Trophoblast cell (in vitro differentiated cells and primary cell): ENCODE measurements at regions not wholly inside any gene's neighbourhood (a gene's known extent, or its start where the extent isn't known, plus 50 kb on each side); places are given as distances from the start of the nearest gene placed in this dataset.
"Not testable (repeated sequence)": the region's sequence is repeated elsewhere in the genome, so short reads cannot be mapped to it uniquely, and the experiment has no call there.

ENCODE experiments used
- DNase-seq, 2 donors: peaks; one replicate each; pipeline ENCODE4 v3.0.0-alpha.2; 2016
- H2AFZ ChIP-seq: 2 replicates; pipeline ENCODE4 v1.6.1; 2013; ENCODE audit warnings: low read length, moderate library complexity, mild to moderate bottlenecking; ENCODE audit not compliant: insufficient read depth, poor library complexity
- H2AK5ac ChIP-seq: 2 replicates; pipeline ENCODE4 v1.6.1; 2013; ENCODE audit warnings: mild to moderate bottlenecking, low read length
- H2BK120ac ChIP-seq: 2 replicates; pipeline ENCODE4 v1.6.1; 2013; ENCODE audit warnings: low read length, mild to moderate bottlenecking, moderate library complexity; ENCODE audit not compliant: insufficient read depth, poor library complexity
- H2BK12ac ChIP-seq: 2 replicates; pipeline ENCODE4 v1.6.1; 2013; ENCODE audit warnings: mild to moderate bottlenecking, low read length, moderate library complexity
- H2BK5ac ChIP-seq: 2 replicates; pipeline ENCODE4 v1.6.1; 2013; ENCODE audit warnings: low read length, low read depth, moderate library complexity, mild to moderate bottlenecking; ENCODE audit not compliant: poor library complexity
- H3K14ac ChIP-seq: 2 replicates; pipeline ENCODE4 v1.6.1; 2013; ENCODE audit warnings: mild to moderate bottlenecking, low read length
- H3K18ac ChIP-seq: 2 replicates; pipeline ENCODE4 v1.6.1; 2013; ENCODE audit warnings: mild to moderate bottlenecking, low read length
- H3K23ac ChIP-seq: 2 replicates; pipeline ENCODE4 v1.6.1; 2013; ENCODE audit warnings: low read length
- H3K27ac ChIP-seq: 2 replicates; pipeline ENCODE4 v1.5.1; 2013; ENCODE audit warnings: low read depth, mild to moderate bottlenecking, inconsistent platforms, low read length, moderate library complexity
- H3K27me3 ChIP-seq: 2 replicates; pipeline ENCODE4 v1.6.1; 2013; ENCODE audit warnings: inconsistent platforms, mild to moderate bottlenecking, low read length, moderate library complexity; ENCODE audit not compliant: insufficient read depth
- H3K36me3 ChIP-seq, 2 experiments: 1 replicate in 1 of 2; 2 replicates in 1 of 2; pipeline ENCODE4 v1.6.1; 2013; ENCODE audit warnings: low read length in 2 of 2, mild to moderate bottlenecking in 2 of 2, moderate library complexity in 1 of 2; ENCODE audit not compliant: insufficient read depth in 2 of 2, control insufficient read depth in 1 of 2
- H3K4ac ChIP-seq: 2 replicates; pipeline ENCODE4 v1.6.1; 2013; ENCODE audit warnings: low read depth, mild to moderate bottlenecking, low read length, moderate library complexity
- H3K4me1 ChIP-seq, 2 experiments: 1 replicate in 1 of 2; 2 replicates in 1 of 2; pipeline ENCODE4 v1.6.1; 2013; ENCODE audit warnings: low read length in 2 of 2, mild to moderate bottlenecking in 2 of 2, moderate library complexity in 1 of 2; ENCODE audit not compliant: insufficient read depth in 2 of 2, control insufficient read depth in 1 of 2
- H3K4me2 ChIP-seq: 2 replicates; pipeline ENCODE4 v1.6.1; 2013; ENCODE audit warnings: inconsistent platforms, mild to moderate bottlenecking, low read length, moderate library complexity
- H3K4me3 ChIP-seq: 2 replicates; pipeline ENCODE4 v1.5.1; 2013; ENCODE audit warnings: mild to moderate bottlenecking, low read depth, low read length, inconsistent platforms
- H3K79me1 ChIP-seq: one replicate; pipeline ENCODE4 v1.6.1; 2013; ENCODE audit warnings: low read length
- H3K79me2 ChIP-seq: 2 replicates; pipeline ENCODE4 v1.6.1; 2013; ENCODE audit warnings: low read length, mild to moderate bottlenecking; ENCODE audit not compliant: control insufficient read depth, insufficient read depth, poor library complexity
- H3K9ac ChIP-seq: 2 replicates; pipeline ENCODE4 v1.6.1; 2013; ENCODE audit warnings: mild to moderate bottlenecking, low read length
- H3K9me3 ChIP-seq: 2 replicates; pipeline ENCODE4 v1.6.1; 2013; ENCODE audit warnings: low read depth, mild to moderate bottlenecking, control low read depth, inconsistent platforms, low read length; ENCODE audit not compliant: insufficient read depth
- H4K12ac ChIP-seq: 2 replicates; pipeline ENCODE4 v1.6.1; 2013; ENCODE audit warnings: low read depth, mild to moderate bottlenecking, low read length, moderate library complexity
- H4K8ac ChIP-seq: 2 replicates; pipeline ENCODE4 v1.6.1; 2013; ENCODE audit warnings: low read depth, mild to moderate bottlenecking, low read length, moderate library complexity
- H4K91ac ChIP-seq: one replicate; pipeline ENCODE4 v1.6.1; 2013; ENCODE audit warnings: low read depth, mild to moderate bottlenecking, low read length, moderate library complexity
- WGBS: extraction: QIAGEN DNeasy Blood & Tissue Kit; methylation state at CpG from one replicate; pipeline ENCODE4 v1.1.7; 2013; ENCODE audit warnings: missing lambda C conversion rate; ENCODE audit not compliant: insufficient read length, insufficient coverage; ENCODE audit errors: extremely low coverage; 5-methylcytosine and 5-hydroxymethylcytosine counted together

DNA sequence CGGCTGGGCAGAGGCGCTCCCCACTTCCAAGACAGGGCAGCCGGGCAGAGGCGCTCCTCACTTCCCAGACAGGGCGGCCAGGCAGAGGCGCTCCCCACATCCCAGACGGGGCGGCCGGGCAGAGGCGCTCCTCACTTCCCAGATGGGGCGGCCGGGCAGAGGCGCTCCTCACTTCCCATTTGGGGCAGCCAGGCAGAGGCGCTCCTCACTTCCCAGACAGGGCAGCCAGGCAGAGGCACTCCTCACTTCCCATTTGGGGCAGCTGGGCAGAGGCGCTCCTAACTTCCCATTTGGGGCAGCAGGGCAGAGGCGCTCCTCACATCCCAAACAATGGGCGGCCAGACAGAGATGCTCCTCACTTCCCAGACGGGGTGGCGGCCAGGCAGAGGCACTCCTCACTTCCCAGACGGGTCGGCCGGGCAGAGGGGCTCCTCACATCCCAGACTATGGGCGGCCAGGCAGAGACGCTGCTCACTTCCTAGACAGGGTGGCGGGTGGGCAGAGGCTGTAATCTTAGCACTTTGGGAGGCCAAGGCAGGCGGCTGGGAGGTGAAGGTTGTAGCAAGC is 344.4 kb downstream of the TUBA3C start:
- H2BK12ac ChIP-seq, H4K8ac ChIP-seq, H3K36me3 ChIP-seq, DNase-seq, H3K9ac ChIP-seq, H3K27ac ChIP-seq, H2BK5ac ChIP-seq, H2AK5ac ChIP-seq, H2BK120ac ChIP-seq, H3K14ac ChIP-seq, H3K4ac ChIP-seq, H3K4me3 ChIP-seq, H3K27me3 ChIP-seq, H3K23ac ChIP-seq, H2AFZ ChIP-seq, H4K12ac ChIP-seq, H3K4me2 ChIP-seq, H3K4me1 ChIP-seq, H3K79me2 ChIP-seq, H3K18ac ChIP-seq, H4K91ac ChIP-seq, H3K79me1 ChIP-seq: not testable (repeated sequence)
- peaks cover 14% of the 10 kb centered on the region for H3K9me3 ChIP-seq
- no CpG with 5 or more reads among the region's 26 CpGs for WGBS

DNA sequence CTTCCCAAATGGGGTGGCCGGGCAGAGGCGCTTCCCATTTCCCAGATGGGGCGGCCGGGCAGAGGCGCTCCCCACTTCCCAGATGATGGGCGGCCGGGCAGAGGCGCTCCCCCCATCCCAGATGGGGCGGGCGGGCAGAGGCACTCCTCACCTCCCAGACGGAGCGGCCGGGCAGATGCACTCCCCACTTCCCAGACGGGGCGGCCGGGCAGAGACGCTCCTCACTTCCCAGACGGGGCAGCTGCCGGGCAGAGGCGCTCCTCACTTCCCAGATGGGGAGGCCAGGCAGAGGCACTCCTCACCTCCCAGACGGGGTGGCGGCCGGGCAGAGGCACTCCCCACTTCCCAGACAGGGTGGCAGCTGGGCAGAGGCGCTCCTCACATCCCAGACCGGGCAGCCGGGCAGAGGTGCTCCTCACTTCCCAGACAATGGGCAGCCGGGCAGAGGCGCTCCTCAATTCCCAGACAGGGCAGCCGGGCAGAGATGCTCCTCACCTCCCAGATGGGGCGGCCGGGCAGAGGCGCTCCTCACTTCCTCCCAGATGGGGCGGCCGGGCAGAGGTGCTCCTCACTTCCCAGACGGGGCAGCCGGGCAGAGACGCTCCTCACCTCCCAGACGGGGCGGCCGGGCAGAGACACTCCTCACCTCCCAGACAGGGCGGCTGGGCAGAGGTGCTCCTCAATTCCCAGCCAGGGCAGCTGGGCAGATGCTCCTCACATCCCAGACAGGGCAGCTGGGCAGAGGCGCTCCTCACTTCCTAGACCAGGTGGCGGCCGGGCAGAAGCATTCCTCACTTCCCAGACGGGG is 345.0 kb downstream of the TUBA3C start:
- not testable (repeated sequence) for H3K9ac ChIP-seq, H3K4ac ChIP-seq, H3K4me3 ChIP-seq, H4K12ac ChIP-seq, H3K79me2 ChIP-seq, H2BK12ac ChIP-seq, H4K8ac ChIP-seq, H3K23ac ChIP-seq, H3K4me1 ChIP-seq, H3K79me1 ChIP-seq, H3K14ac ChIP-seq, H4K91ac ChIP-seq, H3K27ac ChIP-seq, H2BK120ac ChIP-seq, H3K4me2 ChIP-seq, H2BK5ac ChIP-seq, H2AK5ac ChIP-seq, H2AFZ ChIP-seq, H3K36me3 ChIP-seq, DNase-seq, H3K18ac ChIP-seq, H3K27me3 ChIP-seq
- no CpG with 5 or more reads among the region's 45 CpGs for WGBS
- H3K9me3 ChIP-seq: peaks cover 14% of the 10 kb centered on the region

DNA sequence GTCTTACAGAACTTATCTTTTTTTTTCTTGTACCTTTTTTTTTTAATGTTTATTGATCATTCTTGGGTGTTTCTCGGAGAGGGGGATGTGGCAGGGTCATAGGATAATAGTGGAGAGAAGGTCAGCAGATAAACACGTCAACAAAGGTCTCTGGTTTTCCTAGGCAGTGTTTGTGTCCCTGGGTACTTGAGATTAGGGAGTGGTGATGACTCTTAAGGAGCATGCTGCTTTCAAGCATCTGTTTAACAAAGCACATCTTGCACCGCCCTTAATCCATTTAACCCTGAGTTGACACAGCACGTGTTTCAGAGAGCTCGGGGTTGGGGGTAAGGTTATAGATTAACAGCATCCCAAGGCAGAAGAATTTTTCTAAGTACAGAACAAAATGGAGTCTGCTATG is 345.9 kb downstream of the TUBA3C start:
- H3K79me2 ChIP-seq: not testable (repeated sequence)

DNA sequence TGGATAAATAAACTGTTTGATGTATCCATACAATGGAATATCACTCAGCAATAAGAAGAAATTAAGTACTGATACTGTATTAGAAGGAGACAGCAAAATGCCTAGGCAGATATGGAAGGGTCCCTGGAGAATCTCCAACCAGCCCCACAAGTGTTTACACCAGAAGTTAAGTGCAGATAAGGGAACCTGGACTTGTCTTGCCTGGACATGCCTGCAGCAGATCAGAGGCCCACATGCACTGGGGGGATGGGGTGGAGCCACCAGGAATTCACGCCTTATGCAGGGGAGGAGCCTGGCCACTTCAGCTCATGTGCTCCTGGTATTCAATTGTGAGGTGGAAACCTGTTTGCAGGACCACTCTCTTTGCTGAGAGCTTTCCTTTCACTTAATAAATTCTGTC is 356.9 kb downstream of the TUBA3C start:
- H2BK5ac ChIP-seq, H3K4ac ChIP-seq, H4K8ac ChIP-seq, H4K12ac ChIP-seq, H3K4me1 ChIP-seq, H3K79me2 ChIP-seq, H3K9me3 ChIP-seq, DNase-seq, H3K14ac ChIP-seq, H2BK120ac ChIP-seq, H3K9ac ChIP-seq, H4K91ac ChIP-seq, H3K23ac ChIP-seq, H2BK12ac ChIP-seq, H3K18ac ChIP-seq, H3K4me3 ChIP-seq, H3K79me1 ChIP-seq, H3K4me2 ChIP-seq, H3K27me3 ChIP-seq, H3K36me3 ChIP-seq, H3K27ac ChIP-seq, H2AFZ ChIP-seq, H2AK5ac ChIP-seq: not testable (repeated sequence)
- no CpG with 5 or more reads among the region's 1 CpG for WGBS

More for the DNA sequence above, 345.9 kb downstream of the TUBA3C start:
- H2AFZ ChIP-seq, H3K14ac ChIP-seq, H3K9ac ChIP-seq, H3K4ac ChIP-seq, H4K91ac ChIP-seq, H4K12ac ChIP-seq, H3K18ac ChIP-seq, H2AK5ac ChIP-seq, H2BK12ac ChIP-seq, H2BK120ac ChIP-seq, DNase-seq, H3K4me1 ChIP-seq, H3K27ac ChIP-seq, H3K36me3 ChIP-seq, H4K8ac ChIP-seq, H3K23ac ChIP-seq, H3K27me3 ChIP-seq, H3K4me3 ChIP-seq, H3K79me1 ChIP-seq, H3K4me2 ChIP-seq, H2BK5ac ChIP-seq: not testable (repeated sequence)
- WGBS: no CpG with 5 or more reads among the region's 5 CpGs
- H3K9me3 ChIP-seq: peaks cover 14% of the 10 kb centered on the region
